ENCODE measurements at regions not wholly inside any gene's neighbourhood (a gene's known extent, or its start where the extent isn't known, plus 50 kb on each side); places are given as distances from the start of the nearest gene placed in this dataset.

GRCh38 chr3:106640353-106640752, 736.9 kb upstream of the CCDC54 start:
- H3K36me3 ChIP-seq (replicated peaks; ENCODE audit: control insufficient read depth, insufficient read depth, low read length), result no peaks in the 10 kb centered on the region
- H3K4me3 ChIP-seq (ENCODE audit: insufficient read depth, low read depth, low read length), result no peak overlapping the region
- no peak for DNase-seq
- no peaks in the 10 kb centered on the region for H3K27me3 ChIP-seq (ENCODE audit: control insufficient read depth, insufficient read depth, low read length)

GRCh38 chr3:106642161-106642560, 735.1 kb upstream of the CCDC54 start:
- Histone ChIP-seq H3K36me3 (replicated peaks; ENCODE audit: control insufficient read depth, insufficient read depth, low read length) (no peaks in the 10 kb centered on the region), H3K27me3 (ENCODE audit: control insufficient read depth, insufficient read depth, low read length) (no peaks in the 10 kb centered on the region), H3K4me3 (ENCODE audit: insufficient read depth, low read depth, low read length) (no peak overlapping the region)
- no peak for DNase-seq

GRCh38 chr3:106643684-106644161, 733.5 kb upstream of the CCDC54 start:
- Histone ChIP-seq H3K36me3 (replicated peaks; ENCODE audit: control insufficient read depth, insufficient read depth, low read length) (no peaks in the 10 kb centered on the region), H3K27me3 (ENCODE audit: control insufficient read depth, insufficient read depth, low read length) (no peaks in the 10 kb centered on the region), H3K4me3 (ENCODE audit: insufficient read depth, low read depth, low read length) (no peak overlapping the region)
- no peak for DNase-seq

GRCh38 chr3:106673926-106674569, 703.2 kb upstream of the CCDC54 start:
- Histone ChIP-seq H3K4me3 (ENCODE audit: insufficient read depth, low read depth, low read length) (no peak overlapping the region), H3K27me3 (ENCODE audit: control insufficient read depth, insufficient read depth, low read length) (no peaks in the 10 kb centered on the region), H3K36me3 (replicated peaks; ENCODE audit: control insufficient read depth, insufficient read depth, low read length) (no peaks in the 10 kb centered on the region)
- no peak for DNase-seq

GRCh38 chr3:106675451-106675850, 701.8 kb upstream of the CCDC54 start:
- DNase-seq, result no peak

GRCh38 chr3:106678657-106679390, 698.4 kb upstream of the CCDC54 start:
- no peaks in the 10 kb centered on the region for H3K27me3 ChIP-seq (ENCODE audit: control insufficient read depth, insufficient read depth, low read length)
- no peak overlapping the region for H3K4me3 ChIP-seq (ENCODE audit: insufficient read depth, low read depth, low read length)
- DNase-seq, result no peak
- H3K36me3 ChIP-seq (replicated peaks; ENCODE audit: control insufficient read depth, insufficient read depth, low read length), result no peaks in the 10 kb centered on the region

More at GRCh38 chr3:106675451-106675850, 701.8 kb upstream of the CCDC54 start:
- H3K27me3 ChIP-seq (ENCODE audit: control insufficient read depth, insufficient read depth, low read length), result no peaks in the 10 kb centered on the region
- H3K36me3 ChIP-seq (replicated peaks; ENCODE audit: control insufficient read depth, insufficient read depth, low read length), result no peaks in the 10 kb centered on the region
- H3K4me3 ChIP-seq (ENCODE audit: insufficient read depth, low read depth, low read length), result no peak overlapping the region

- DNase-seq, result no peak
- H3K4me3 ChIP-seq (ENCODE audit: insufficient read depth, low read depth, low read length), result no peak overlapping the region
- H3K27me3 ChIP-seq (ENCODE audit: control insufficient read depth, insufficient read depth, low read length), result no peaks in the 10 kb centered on the region
- no peaks in the 10 kb centered on the region for H3K36me3 ChIP-seq (replicated peaks; ENCODE audit: control insufficient read depth, insufficient read depth, low read length)
These were observed 693.2 kb upstream of the CCDC54 start for GRCh38 chr3:106683953-106684620.

- H3K36me3 ChIP-seq (replicated peaks; ENCODE audit: control insufficient read depth, insufficient read depth, low read length), result no peaks in the 10 kb centered on the region
- H3K27me3 ChIP-seq (ENCODE audit: control insufficient read depth, insufficient read depth, low read length), result no peaks in the 10 kb centered on the region
- DNase-seq, result no peak
- H3K4me3 ChIP-seq (ENCODE audit: insufficient read depth, low read depth, low read length), result no peak overlapping the region
These were observed 691.5 kb upstream of the CCDC54 start for GRCh38 chr3:106685745-106686144.

GRCh38 chr3:106687905-106688304, 689.3 kb upstream of the CCDC54 start:
- Histone ChIP-seq H3K27me3 (ENCODE audit: control insufficient read depth, insufficient read depth, low read length) (no peaks in the 10 kb centered on the region), H3K36me3 (replicated peaks; ENCODE audit: control insufficient read depth, insufficient read depth, low read length) (no peaks in the 10 kb centered on the region), H3K4me3 (ENCODE audit: insufficient read depth, low read depth, low read length) (no peak overlapping the region)
- DNase-seq, result no peak

- Histone ChIP-seq H3K36me3 (replicated peaks; ENCODE audit: control insufficient read depth, insufficient read depth, low read length) (no peaks in the 10 kb centered on the region), H3K4me3 (ENCODE audit: insufficient read depth, low read depth, low read length) (no peak overlapping the region), H3K27me3 (ENCODE audit: control insufficient read depth, insufficient read depth, low read length) (no peaks in the 10 kb centered on the region)
- DNase-seq, result no peak
These were observed 688.8 kb upstream of the CCDC54 start for GRCh38 chr3:106688464-106688863.

GRCh38 chr3:106691476-106691875, 685.8 kb upstream of the CCDC54 start:
- Histone ChIP-seq H3K36me3 (replicated peaks; ENCODE audit: control insufficient read depth, insufficient read depth, low read length) (no peaks in the 10 kb centered on the region), H3K27me3 (ENCODE audit: control insufficient read depth, insufficient read depth, low read length) (no peaks in the 10 kb centered on the region), H3K4me3 (ENCODE audit: insufficient read depth, low read depth, low read length) (no peak overlapping the region)
- no peak for DNase-seq

- H3K4me3 ChIP-seq (ENCODE audit: insufficient read depth, low read depth, low read length), result no peak overlapping the region
- DNase-seq, result no peak
- no peaks in the 10 kb centered on the region for H3K36me3 ChIP-seq (replicated peaks; ENCODE audit: control insufficient read depth, insufficient read depth, low read length)
- H3K27me3 ChIP-seq (ENCODE audit: control insufficient read depth, insufficient read depth, low read length), result no peaks in the 10 kb centered on the region
These were observed 684.6 kb upstream of the CCDC54 start for GRCh38 chr3:106692624-106693023.

- no peaks in the 10 kb centered on the region for H3K36me3 ChIP-seq (replicated peaks; ENCODE audit: control insufficient read depth, insufficient read depth, low read length)
- DNase-seq, result no peak
- no peaks in the 10 kb centered on the region for H3K27me3 ChIP-seq (ENCODE audit: control insufficient read depth, insufficient read depth, low read length)
- no peak overlapping the region for H3K4me3 ChIP-seq (ENCODE audit: insufficient read depth, low read depth, low read length)
These were observed 678.1 kb upstream of the CCDC54 start for GRCh38 chr3:106699122-106699521.

GRCh38 chr3:106700981-106701380, 676.3 kb upstream of the CCDC54 start:
- no peak overlapping the region for H3K4me3 ChIP-seq (ENCODE audit: insufficient read depth, low read depth, low read length)
- H3K27me3 ChIP-seq (ENCODE audit: control insufficient read depth, insufficient read depth, low read length), result no peaks in the 10 kb centered on the region
- H3K36me3 ChIP-seq (replicated peaks; ENCODE audit: control insufficient read depth, insufficient read depth, low read length), result no peaks in the 10 kb centered on the region
- DNase-seq, result no peak

- no peak for DNase-seq
- no peak overlapping the region for H3K4me3 ChIP-seq (ENCODE audit: insufficient read depth, low read depth, low read length)
- no peaks in the 10 kb centered on the region for H3K36me3 ChIP-seq (replicated peaks; ENCODE audit: control insufficient read depth, insufficient read depth, low read length)
- H3K27me3 ChIP-seq (ENCODE audit: control insufficient read depth, insufficient read depth, low read length), result no peaks in the 10 kb centered on the region
These were observed 673.7 kb upstream of the CCDC54 start for GRCh38 chr3:106703524-106703923.
